ENCODE measurements at regions not wholly inside any gene's neighbourhood (a gene's known extent, or its start where the extent isn't known, plus 50 kb on each side); places are given as distances from the start of the nearest gene placed in this dataset.

- POLR2A ChIA-PET = no interaction called here
- no peak for ATAC-seq
Measured at GRCh38 chr22:48241658-48242057, 1479.2 kb downstream of the TBC1D22A start.

GRCh38 chr22:48240935-48241230 is 1478.4 kb downstream of the TBC1D22A start:
- Histone ChIP-seq H3K27me3 (ENCODE audit: control insufficient read depth, insufficient read depth, low read length) (no peaks in the 10 kb centered on the region; the same call in 1 of the 2 replicates), H3K4me1 (ENCODE audit: control insufficient read depth, insufficient read depth, low read length) (no peaks in the 10 kb centered on the region), H3K9me3 (ENCODE audit: control insufficient read depth, insufficient read depth, low read depth, low read length) (no peaks in the 10 kb centered on the region), H3K27ac (ENCODE audit: low read length) (no peak overlapping the region), H3K36me3 (ENCODE audit: control insufficient read depth, insufficient read depth, low read length) (no peaks in the 10 kb centered on the region), H3K4me3 (ENCODE audit: low read depth in 2 of 2, low read length in 2 of 2) (no peak overlapping the region)
- DNase-seq (ENCODE audit: low read depth, low spot score) (no peak), ATAC-seq (no peak)
- CTCF ChIA-PET = no interaction called here
- in situ Hi-C loops (cut with HindIII; ENCODE audit: low pct_unique_long_range_greater_than_20kb, low sequenced_read_pairs) = no loop called here
- POLR2A ChIA-PET = no interaction called here
- intact Hi-C loops (cut with micrococcal nuclease; ENCODE audit: unreplicated experiment) = no loop called here
- TF ChIP-seq SIN3A (IDR thresholded peaks at IDR 0.05; ENCODE audit: borderline replicate concordance, insufficient read depth, low read depth, low read length) (no peak), CTCF (IDR thresholded peaks at IDR 0.05) (no peak), TCF7L2 (IDR thresholded peaks at IDR 0.05; ENCODE audit: low read depth, low read length) (no peak), POLR2AphosphoS5 (IDR thresholded peaks at IDR 0.05; ENCODE audit: low read depth, low read length) (no peak)
- TF ChIP-seq, protein P1, sequence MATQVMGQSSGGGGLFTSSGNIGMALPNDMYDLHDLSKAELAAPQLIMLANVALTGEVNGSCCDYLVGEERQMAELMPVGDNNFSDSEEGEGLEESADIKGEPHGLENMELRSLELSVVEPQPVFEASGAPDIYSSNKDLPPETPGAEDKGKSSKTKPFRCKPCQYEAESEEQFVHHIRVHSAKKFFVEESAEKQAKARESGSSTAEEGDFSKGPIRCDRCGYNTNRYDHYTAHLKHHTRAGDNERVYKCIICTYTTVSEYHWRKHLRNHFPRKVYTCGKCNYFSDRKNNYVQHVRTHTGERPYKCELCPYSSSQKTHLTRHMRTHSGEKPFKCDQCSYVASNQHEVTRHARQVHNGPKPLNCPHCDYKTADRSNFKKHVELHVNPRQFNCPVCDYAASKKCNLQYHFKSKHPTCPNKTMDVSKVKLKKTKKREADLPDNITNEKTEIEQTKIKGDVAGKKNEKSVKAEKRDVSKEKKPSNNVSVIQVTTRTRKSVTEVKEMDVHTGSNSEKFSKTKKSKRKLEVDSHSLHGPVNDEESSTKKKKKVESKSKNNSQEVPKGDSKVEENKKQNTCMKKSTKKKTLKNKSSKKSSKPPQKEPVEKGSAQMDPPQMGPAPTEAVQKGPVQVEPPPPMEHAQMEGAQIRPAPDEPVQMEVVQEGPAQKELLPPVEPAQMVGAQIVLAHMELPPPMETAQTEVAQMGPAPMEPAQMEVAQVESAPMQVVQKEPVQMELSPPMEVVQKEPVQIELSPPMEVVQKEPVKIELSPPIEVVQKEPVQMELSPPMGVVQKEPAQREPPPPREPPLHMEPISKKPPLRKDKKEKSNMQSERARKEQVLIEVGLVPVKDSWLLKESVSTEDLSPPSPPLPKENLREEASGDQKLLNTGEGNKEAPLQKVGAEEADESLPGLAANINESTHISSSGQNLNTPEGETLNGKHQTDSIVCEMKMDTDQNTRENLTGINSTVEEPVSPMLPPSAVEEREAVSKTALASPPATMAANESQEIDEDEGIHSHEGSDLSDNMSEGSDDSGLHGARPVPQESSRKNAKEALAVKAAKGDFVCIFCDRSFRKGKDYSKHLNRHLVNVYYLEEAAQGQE (IDR thresholded peaks at IDR 0.05; ENCODE audit: insufficient read depth in 1 of 2, low read depth in 2 of 2, low read length in 1 of 2) = no peak
- BruUV-seq (replicated peaks) = no TSS peak

More at GRCh38 chr22:48241658-48242057, 1479.2 kb downstream of the TBC1D22A start:
- intact Hi-C loops (cut with micrococcal nuclease; ENCODE audit: unreplicated experiment) = no loop called here
- in situ Hi-C loops (cut with HindIII; ENCODE audit: low pct_unique_long_range_greater_than_20kb, low sequenced_read_pairs) = no loop called here
- no peak for DNase-seq (ENCODE audit: low read depth, low spot score)
- Histone ChIP-seq H3K27me3 (ENCODE audit: control insufficient read depth, insufficient read depth, low read length) (no peaks in the 10 kb centered on the region; the same call in 1 of the 2 replicates), H3K36me3 (ENCODE audit: control insufficient read depth, insufficient read depth, low read length) (no peaks in the 10 kb centered on the region), H3K4me1 (ENCODE audit: control insufficient read depth, insufficient read depth, low read length) (no peaks in the 10 kb centered on the region), H3K27ac (ENCODE audit: low read length) (no peak overlapping the region), H3K4me3 (ENCODE audit: low read depth in 2 of 2, low read length in 2 of 2) (no peak overlapping the region), H3K9me3 (ENCODE audit: control insufficient read depth, insufficient read depth, low read depth, low read length) (no peaks in the 10 kb centered on the region)
- TF ChIP-seq, protein P1 (IDR thresholded peaks at IDR 0.05; ENCODE audit: insufficient read depth in 1 of 2, low read depth in 2 of 2, low read length in 1 of 2) = no peak
- no peak for TF ChIP-seq SIN3A (IDR thresholded peaks at IDR 0.05; ENCODE audit: borderline replicate concordance, insufficient read depth, low read depth, low read length)
- no peak for TF ChIP-seq POLR2AphosphoS5 (IDR thresholded peaks at IDR 0.05; ENCODE audit: low read depth, low read length)
- TF ChIP-seq TCF7L2 (IDR thresholded peaks at IDR 0.05; ENCODE audit: low read depth, low read length) = no peak
- no peak for TF ChIP-seq CTCF (IDR thresholded peaks at IDR 0.05)
- BruUV-seq (replicated peaks) = no TSS peak
- CTCF ChIA-PET = no interaction called here

All from Panc1 (cell line).